HG02885 (cell line): ENCODE measurements at regions not wholly inside any gene's neighbourhood (a gene's known extent, or its start where the extent isn't known, plus 50 kb on each side); places are given as distances from the start of the nearest gene placed in this dataset.
A peak's percentile ranks its signal among the peaks of the same experiment; 100 is the strongest.

Source experiments
- ATAC-seq: cut with Tn5 transposase; IDR thresholded peaks from one replicate; pipeline ENCODE4 v1.9.1; 2021; ENCODE audit warnings: mild to moderate bottlenecking; ENCODE audit not compliant: unreplicated experiment, poor library complexity

- ATAC-seq, result no peak
Observed at GRCh38 chr10:76667408-76668370, 969.9 kb downstream of the KCNMA1 start.

- ATAC-seq, result no peak
Observed at GRCh38 chr10:76666891-76667290, 970.7 kb downstream of the KCNMA1 start.

GRCh38 chr10:76665029-76665428, 972.6 kb downstream of the KCNMA1 start:
- ATAC-seq, result no peak

- no peak for ATAC-seq
Observed at GRCh38 chr10:76657337-76658012, 980.1 kb downstream of the KCNMA1 start.

- ATAC-seq, result no peak
Observed at GRCh38 chr10:76651154-76651553, 986.5 kb downstream of the KCNMA1 start.

GRCh38 chr10:76649723-76650127, 987.9 kb downstream of the KCNMA1 start:
- ATAC-seq, result no peak

- no peak for ATAC-seq
Observed at GRCh38 chr10:76649254-76649653, 988.4 kb downstream of the KCNMA1 start.

- ATAC-seq, result no peak
Observed at GRCh38 chr10:76647301-76647700, 990.3 kb downstream of the KCNMA1 start.

GRCh38 chr10:76645341-76645740, 992.3 kb downstream of the KCNMA1 start:
- ATAC-seq, result no peak

- no peak for ATAC-seq
Observed at GRCh38 chr10:76644476-76644875, 993.1 kb downstream of the KCNMA1 start.

- ATAC-seq, result no peak
Observed at GRCh38 chr10:76643511-76643911, 994.1 kb downstream of the KCNMA1 start.

- no peak for ATAC-seq
Observed at GRCh38 chr10:76642358-76642757, 995.2 kb downstream of the KCNMA1 start.

- no peak for ATAC-seq
Observed at GRCh38 chr10:76641215-76641614, 996.4 kb downstream of the KCNMA1 start.

GRCh38 chr10:76640806-76641205, 996.8 kb downstream of the KCNMA1 start:
- ATAC-seq, result no peak

GRCh38 chr10:76632767-76633051, 1004.9 kb downstream of the KCNMA1 start:
- no peak for ATAC-seq

- ATAC-seq, result no peak
Observed at GRCh38 chr10:76631884-76632766, 1005.5 kb downstream of the KCNMA1 start.

GRCh38 chr10:76631036-76631670, 1006.5 kb downstream of the KCNMA1 start:
- ATAC-seq, result no peak

- no peak for ATAC-seq
Observed at GRCh38 chr10:76628801-76629200, 1008.8 kb downstream of the KCNMA1 start.

- ATAC-seq, result no peak
Observed at GRCh38 chr10:76626386-76626785, 1011.2 kb downstream of the KCNMA1 start.

GRCh38 chr10:76624470-76624869, 1013.1 kb downstream of the KCNMA1 start:
- peak; percentile 96 for ATAC-seq
